RWPE1 (cell line): ENCODE measurements at regions not wholly inside any gene's neighbourhood (a gene's known extent, or its start where the extent isn't known, plus 50 kb on each side); places are given as distances from the start of the nearest gene placed in this dataset.

Source experiments
- CTCF ChIA-PET: fragments of 350-600 bp; sonication (Branson Sonifier 250); formaldehyde crosslinking; extraction: SDS; loops from one replicate; lab custom pipeline; 2021; lab: Yijun Ruan, JAX
- POLR2A ChIA-PET: fragments of 400-600 bp; formaldehyde crosslinking; extraction: SDS; loops from one replicate; lab custom pipeline; 2020; ENCODE audit warnings: antibody characterized with exemption; ENCODE audit not compliant: low non-redundant PET; lab: Yijun Ruan, JAX
- DNase-seq: peaks from one replicate; pipeline ENCODE4 v3.0.0; 2012; ENCODE audit warnings: low spot score
- H3K27ac ChIP-seq: fragments of 450-650 bp; 2 replicates; pipeline ENCODE4 v1.5.1; 2017
- CTCF ChIP-seq: fragments of 450-650 bp; conservative IDR thresholded peaks from 2 replicates; pipeline ENCODE4 v1.5.1; 2017; ENCODE audit warnings: low read depth, mild to moderate bottlenecking

DNA sequence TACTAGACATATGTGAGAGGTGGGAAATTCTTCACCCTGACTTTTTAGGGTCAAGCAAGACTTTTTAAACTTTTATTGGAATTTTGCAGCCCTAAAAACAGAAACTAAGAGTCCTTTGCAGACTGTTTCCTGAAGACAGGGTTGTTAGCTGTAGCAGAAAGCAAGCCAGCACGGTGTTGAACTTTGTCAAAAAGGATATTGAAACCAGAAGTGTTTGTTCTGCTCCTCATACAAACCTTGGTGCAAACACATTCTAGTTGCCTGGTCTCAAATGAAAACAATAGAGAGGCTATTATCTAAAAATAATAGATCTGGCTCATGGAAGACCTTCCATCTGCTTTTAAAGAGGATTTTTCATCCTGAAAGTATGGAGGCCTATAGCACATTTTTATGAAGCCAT is 65.8 kb upstream of the IGFBP5 start:
- POLR2A ChIA-PET, result no interaction called here
- TF ChIP-seq CTCF, result no peak
- no peak for DNase-seq

DNA sequence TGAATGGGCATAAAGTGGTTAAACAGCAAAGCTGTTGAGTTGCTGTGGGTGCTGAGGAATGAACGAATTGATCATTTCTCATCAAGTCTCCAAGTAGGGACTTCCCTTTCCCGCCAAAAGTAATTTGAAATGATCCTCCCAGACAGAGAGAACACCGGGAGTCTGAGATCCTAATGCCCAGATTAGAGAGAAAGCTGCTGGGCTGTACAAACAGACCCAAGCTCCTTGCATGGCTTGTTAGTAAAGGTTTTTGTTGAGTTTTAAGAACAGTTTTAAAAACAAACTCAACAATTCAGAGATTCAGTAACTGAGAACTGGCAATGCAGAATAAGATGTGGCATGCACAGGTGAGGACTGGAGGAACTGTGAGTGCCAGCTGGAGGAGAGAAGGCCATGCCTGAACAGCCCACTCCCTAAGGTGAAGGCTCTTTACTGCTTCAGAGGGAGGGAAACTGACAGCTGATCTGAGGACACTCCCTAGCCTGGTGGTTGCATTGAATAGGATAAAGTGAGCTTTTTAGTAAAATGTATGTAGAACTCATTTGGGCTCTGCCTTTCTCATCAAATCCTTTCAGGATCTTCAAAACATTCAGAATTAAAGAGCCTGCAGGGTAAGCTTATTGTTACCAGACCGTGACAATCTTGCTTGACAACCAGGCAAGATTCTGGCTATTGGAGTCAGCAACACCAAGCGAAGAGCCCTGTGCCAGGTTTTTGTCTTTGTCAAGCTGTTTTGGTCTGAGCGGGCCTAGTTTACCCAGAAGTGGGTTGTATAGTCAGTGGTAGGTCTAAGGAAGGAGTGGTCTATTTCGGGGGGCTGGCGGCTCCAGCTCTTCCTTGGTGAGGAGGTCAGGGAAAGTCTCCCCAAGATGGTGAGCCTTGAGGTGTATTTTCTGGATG is 63.2 kb upstream of the IGFBP5 start:
- ChIA-PET POLR2A (no interaction called here), CTCF (no interaction called here)
- DNase-seq, result no peak
- TF ChIP-seq CTCF, result no peak
- H3K27ac ChIP-seq, result no peak overlapping the region

More for the DNA sequence above, 65.8 kb upstream of the IGFBP5 start:
- CTCF ChIA-PET, result no interaction called here
- no peak overlapping the region for H3K27ac ChIP-seq

DNA sequence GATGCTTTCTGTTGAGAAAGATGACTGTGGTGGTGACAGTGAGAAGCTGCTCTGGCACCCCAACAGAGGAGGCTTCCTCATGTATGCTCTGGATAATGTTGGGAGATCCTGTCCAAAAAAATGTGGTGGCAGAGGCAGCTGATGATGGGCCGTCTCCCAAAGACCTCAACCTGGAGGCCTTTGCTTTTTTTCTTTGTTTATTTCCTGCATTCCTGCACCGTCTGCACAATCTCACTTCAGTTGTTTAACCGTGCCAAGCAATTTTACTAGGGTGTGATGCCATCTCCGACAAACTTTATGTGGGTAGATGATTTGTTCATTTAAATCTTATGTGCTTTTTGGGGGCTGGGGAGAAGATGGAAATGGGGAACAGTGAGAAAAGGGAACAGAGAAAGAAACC is 62.2 kb upstream of the IGFBP5 start:
- no peak for TF ChIP-seq CTCF
- no peak for DNase-seq
- CTCF ChIA-PET, result no interaction called here
- no peak overlapping the region for H3K27ac ChIP-seq
- POLR2A ChIA-PET, result no interaction called here

DNA sequence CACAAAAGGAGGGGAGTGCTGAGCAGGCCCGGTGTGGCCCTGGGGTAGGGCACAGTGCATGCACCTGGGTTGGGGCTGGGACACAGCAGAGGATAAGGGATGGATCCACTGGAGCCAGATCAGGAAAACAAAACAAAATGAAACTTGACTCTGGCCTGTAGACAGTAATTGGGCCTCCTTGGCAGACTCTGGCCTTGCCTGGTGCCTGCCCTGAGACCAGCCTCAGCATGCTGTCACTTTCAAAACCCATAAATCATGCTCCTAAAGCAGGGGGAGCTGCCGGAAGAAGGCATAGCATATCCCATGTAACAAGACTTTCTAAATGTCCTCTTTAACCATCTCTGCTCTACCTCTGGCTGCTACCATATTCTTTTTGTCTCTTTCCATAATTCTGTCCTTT is 61.1 kb upstream of the IGFBP5 start:
- no peak for TF ChIP-seq CTCF
- ChIA-PET CTCF (no interaction called here), POLR2A (no interaction called here)
- no peak overlapping the region for H3K27ac ChIP-seq
- no peak for DNase-seq

DNA sequence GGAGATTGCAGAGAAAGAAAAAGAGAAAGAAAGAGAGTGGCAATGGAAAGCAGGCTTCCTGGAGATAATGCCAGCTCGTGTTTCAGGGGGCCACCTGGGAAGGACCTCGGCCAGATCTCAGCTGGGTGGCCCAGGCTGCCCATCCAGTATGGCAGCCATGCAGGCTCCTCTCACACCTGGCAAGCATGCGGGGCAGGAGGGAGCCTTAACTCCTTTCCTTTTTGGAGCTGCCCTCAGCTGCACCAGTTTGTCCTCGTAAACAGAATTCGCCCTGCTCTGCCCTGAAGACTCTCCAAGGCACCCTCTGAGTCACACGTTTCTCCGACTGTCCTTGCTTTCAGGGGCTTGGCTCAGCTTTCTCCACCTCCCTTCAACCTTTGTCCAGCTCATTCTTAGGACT is 59.5 kb upstream of the IGFBP5 start:
- TF ChIP-seq CTCF, result no peak
- H3K27ac ChIP-seq, result no peak overlapping the region
- DNase-seq, result no peak
- CTCF ChIA-PET, result no interaction called here
- POLR2A ChIA-PET, result no interaction called here

- POLR2A ChIA-PET, result no interaction called here
- CTCF ChIA-PET, result no interaction called here
- no peak overlapping the region for H3K27ac ChIP-seq
- TF ChIP-seq CTCF, result no peak
- DNase-seq, result no peak
Observed at GRCh38 chr2:216754336-216754735, 59.0 kb upstream of the IGFBP5 start.
